ENCODE measurements at regions not wholly inside any gene's neighbourhood (a gene's known extent, or its start where the extent isn't known, plus 50 kb on each side); places are given as distances from the start of the nearest gene placed in this dataset.

DNA sequence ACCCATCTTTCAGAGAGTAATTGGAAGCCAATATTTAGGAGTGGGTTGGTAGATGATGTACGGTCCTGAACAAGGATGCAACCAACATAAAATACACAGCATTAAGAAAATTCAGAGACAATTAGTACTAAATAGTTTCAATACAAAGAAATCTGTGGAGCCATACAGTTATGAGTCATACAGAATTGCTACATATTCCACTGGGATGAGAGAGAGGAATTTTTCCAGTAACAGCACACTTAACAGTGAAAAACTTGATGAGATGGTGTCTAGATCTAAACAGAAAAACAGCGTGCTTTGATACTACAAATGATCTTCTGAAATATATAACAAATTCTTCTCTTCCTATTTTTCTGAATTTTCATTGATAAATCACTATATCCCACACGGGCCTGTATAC, 1999.3 kb upstream of the CDH9 start:
- Mint-ChIP-seq H3K4me1 (ENCODE audit: low read depth) (no peaks in the 10 kb centered on the region), H3K27ac (no peak overlapping the region), H3K4me3 (no peak overlapping the region), H3K9me3 (peaks cover 19% of the 10 kb centered on the region), H3K27me3 (no peaks in the 10 kb centered on the region), H3K36me3 (no peaks in the 10 kb centered on the region)
- ChIA-PET POLR2A (no interaction called here), CTCF (no interaction called here)
- intact Hi-C loops (cut with micrococcal nuclease): no loop called here
- DNase-seq: no peak

DNA sequence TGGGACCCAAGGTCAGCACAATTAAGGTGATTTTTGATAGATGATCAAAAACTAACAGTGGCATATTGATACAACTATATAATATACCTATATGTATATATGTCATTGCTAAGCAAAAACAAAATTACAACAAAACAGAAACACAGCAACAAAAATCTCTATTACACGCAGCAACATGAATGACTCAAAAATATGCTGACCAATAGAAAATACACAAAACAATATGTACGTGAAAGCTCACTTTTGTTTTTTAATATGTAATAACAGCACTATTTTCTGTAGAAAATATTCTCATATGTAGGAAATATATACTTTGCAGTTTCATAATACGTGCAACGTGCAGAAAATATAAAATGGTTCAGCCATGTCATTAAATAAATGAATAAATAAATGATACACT, 1985.7 kb upstream of the CDH9 start:
- ChIA-PET POLR2A (no interaction called here), CTCF (no interaction called here)
- Mint-ChIP-seq H3K4me3 (no peak overlapping the region), H3K36me3 (no peaks in the 10 kb centered on the region), H3K27ac (no peak overlapping the region), H3K4me1 (ENCODE audit: low read depth) (no peaks in the 10 kb centered on the region), H3K9me3 (peaks cover 20% of the 10 kb centered on the region), H3K27me3 (no peaks in the 10 kb centered on the region)
- DNase-seq: no peak
- intact Hi-C loops (cut with micrococcal nuclease): no loop called here

DNA sequence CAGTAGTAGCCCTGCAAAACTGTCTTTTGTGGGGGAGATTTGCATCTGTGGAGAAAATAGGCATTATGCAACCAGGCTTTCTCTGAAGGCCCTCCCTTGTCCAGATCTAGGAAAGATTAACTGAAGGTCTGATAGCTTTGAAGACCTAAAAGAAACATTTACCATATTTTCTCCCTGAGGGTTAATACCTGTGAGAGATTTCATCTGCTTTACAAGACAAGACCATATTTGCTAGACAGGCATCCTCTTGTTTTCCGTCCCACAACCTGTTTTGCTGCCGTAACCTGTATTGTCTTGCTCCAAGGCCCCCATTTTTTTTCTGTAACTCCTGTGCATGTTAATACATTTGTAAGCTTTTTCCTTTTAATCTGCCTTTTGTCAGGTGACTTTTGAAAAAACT, 1985.2 kb upstream of the CDH9 start:
- no peaks in the 10 kb centered on the region for H3K4me1 Mint-ChIP-seq (ENCODE audit: low read depth)
- intact Hi-C loops (cut with micrococcal nuclease): no loop called here
- ChIA-PET CTCF (no interaction called here), POLR2A (no interaction called here)
- no peak overlapping the region for H3K4me3 Mint-ChIP-seq
- no peaks in the 10 kb centered on the region for H3K27me3 Mint-ChIP-seq
- no peak for DNase-seq
- no peaks in the 10 kb centered on the region for H3K36me3 Mint-ChIP-seq
- peaks cover 20% of the 10 kb centered on the region for H3K9me3 Mint-ChIP-seq
- H3K27ac Mint-ChIP-seq: no peak overlapping the region

DNA sequence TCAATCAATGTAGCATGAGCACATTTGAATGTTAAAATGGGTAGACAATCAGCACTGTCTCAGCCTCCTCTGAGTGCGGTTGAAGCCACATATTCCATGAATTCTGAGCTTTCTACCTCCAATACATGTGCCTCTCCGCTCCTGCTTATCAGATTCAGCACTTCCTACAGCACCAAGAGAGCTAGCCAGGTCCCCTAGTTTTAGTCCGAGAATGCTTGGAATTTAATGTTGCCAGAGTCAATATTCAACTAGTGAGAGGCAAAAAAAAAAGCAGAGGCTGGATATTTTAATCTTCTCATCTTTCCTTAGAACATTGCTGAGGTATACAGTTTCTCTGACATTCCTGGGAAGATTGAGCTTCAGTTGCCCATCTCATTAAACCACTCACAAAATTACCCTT, 1979.1 kb upstream of the CDH9 start:
- H3K4me3 Mint-ChIP-seq: no peak overlapping the region

DNA sequence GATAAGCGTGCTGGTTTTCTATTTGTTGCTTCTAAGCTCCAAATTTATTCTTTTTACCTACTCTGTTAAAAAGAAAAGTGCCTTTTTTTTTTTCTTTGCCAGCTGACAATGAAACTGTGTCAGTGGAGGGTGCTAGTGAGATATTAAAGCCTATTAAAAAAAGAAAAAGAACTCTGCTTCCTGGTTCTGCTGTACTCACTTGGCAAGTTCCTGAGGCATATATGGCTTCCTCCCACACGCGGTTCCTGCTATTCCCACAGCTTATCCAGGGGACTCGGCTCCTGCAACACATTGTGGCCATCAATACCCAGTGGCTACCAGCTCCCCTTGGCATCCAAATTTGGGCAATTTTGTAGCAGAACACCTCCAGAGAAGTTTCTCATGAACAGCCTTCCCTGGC, 1977.7 kb upstream of the CDH9 start:
- Mint-ChIP-seq H3K36me3 (no peaks in the 10 kb centered on the region), H3K4me3 (no peak overlapping the region), H3K27ac (no peak overlapping the region), H3K27me3 (no peaks in the 10 kb centered on the region), H3K9me3 (peaks cover 4% of the 10 kb centered on the region), H3K4me1 (ENCODE audit: low read depth) (no peaks in the 10 kb centered on the region)
- CTCF ChIA-PET: no interaction called here
- POLR2A ChIA-PET: interaction anchor here (0.6 kb wide), 1 partner anchor 123 kb away, joined by 3 read pairs; no protein-coding TSS in a partner anchor
- DNase-seq: no peak
- intact Hi-C loops (cut with micrococcal nuclease): no loop called here

More for the DNA sequence above, 1979.1 kb upstream of the CDH9 start:
- no peak overlapping the region for H3K27ac Mint-ChIP-seq
- POLR2A ChIA-PET: no interaction called here
- H3K9me3 Mint-ChIP-seq: peaks cover 9% of the 10 kb centered on the region
- intact Hi-C loops (cut with micrococcal nuclease): no loop called here
- H3K36me3 Mint-ChIP-seq: no peaks in the 10 kb centered on the region
- no peak for DNase-seq
- no peaks in the 10 kb centered on the region for H3K4me1 Mint-ChIP-seq (ENCODE audit: low read depth)
- CTCF ChIA-PET: no interaction called here
- no peaks in the 10 kb centered on the region for H3K27me3 Mint-ChIP-seq

DNA sequence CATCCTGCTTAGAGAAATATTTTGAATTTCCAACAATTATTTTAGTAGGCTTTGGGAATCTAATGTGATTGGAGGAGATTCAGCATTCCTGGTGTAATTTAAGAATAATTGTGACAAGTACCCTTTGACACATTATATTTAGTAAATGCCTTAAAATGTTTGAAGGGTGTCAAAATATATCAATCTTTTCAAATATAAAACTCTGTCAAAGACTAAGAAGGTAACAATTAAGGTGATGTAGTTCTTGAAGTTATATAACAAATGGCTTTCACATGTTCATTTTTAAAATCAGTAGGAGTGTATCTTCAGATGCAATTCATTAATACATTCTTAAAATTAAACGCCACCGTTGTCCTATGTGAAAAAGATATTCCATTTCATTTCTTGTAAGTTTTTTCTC, 1977.1 kb upstream of the CDH9 start:
- ChIA-PET CTCF (no interaction called here), POLR2A (interaction anchor here (0.6 kb wide), 1 partner anchor 123 kb away, joined by 3 read pairs; no protein-coding TSS in a partner anchor)
- no peak overlapping the region for H3K27ac Mint-ChIP-seq
- intact Hi-C loops (cut with micrococcal nuclease): no loop called here
- H3K4me1 Mint-ChIP-seq (ENCODE audit: low read depth): no peaks in the 10 kb centered on the region
- no peak for DNase-seq
- no peak overlapping the region for H3K4me3 Mint-ChIP-seq
- H3K27me3 Mint-ChIP-seq: no peaks in the 10 kb centered on the region
- H3K9me3 Mint-ChIP-seq: peaks cover 4% of the 10 kb centered on the region
- no peaks in the 10 kb centered on the region for H3K36me3 Mint-ChIP-seq

DNA sequence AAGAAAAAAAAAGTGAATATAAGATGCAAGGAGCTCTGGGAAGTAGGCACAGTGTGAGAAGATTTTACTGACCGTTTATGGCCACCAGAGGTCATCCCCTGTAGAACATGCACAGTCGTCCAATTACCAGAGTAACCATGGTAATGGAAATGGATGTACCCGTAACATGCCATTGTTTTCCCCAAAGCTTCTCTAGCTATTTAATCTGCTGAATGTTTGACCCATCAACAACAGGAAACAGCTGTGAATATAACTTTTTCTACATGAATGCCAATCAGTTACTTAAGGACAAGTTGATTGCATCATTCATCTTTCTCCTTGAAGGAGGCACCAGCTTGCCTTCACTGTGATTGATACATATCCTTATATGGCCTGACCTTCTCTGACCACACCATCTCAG, 1967.0 kb upstream of the CDH9 start:
- POLR2A ChIA-PET: no interaction called here
- H3K27me3 Mint-ChIP-seq: no peaks in the 10 kb centered on the region
- no peaks in the 10 kb centered on the region for H3K36me3 Mint-ChIP-seq
- no peak for DNase-seq
- CTCF ChIA-PET: no interaction called here
- H3K4me3 Mint-ChIP-seq: no peak overlapping the region
- H3K4me1 Mint-ChIP-seq (ENCODE audit: low read depth): no peaks in the 10 kb centered on the region
- intact Hi-C loops (cut with micrococcal nuclease): no loop called here
- no peak overlapping the region for H3K27ac Mint-ChIP-seq
- peaks cover 8% of the 10 kb centered on the region for H3K9me3 Mint-ChIP-seq

DNA sequence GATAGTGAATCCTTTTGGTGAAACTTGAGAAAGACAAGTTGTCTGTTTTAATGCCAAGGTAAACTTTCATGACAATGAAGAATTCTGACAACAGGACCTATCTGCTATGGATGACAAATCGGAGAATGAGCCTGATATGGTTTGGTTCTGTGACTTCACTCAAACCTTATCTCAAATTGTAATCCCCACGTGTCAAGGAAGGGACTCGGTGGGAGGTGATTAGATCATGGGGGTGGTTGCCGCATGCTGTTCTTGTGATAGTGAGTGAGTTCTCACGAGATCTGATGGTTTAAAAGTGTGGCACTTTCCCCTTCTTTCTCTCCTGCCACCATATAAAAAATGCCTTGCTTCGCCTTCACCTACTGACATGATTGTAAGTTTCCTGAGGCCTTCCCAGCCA, 1964.1 kb upstream of the CDH9 start:
- no peaks in the 10 kb centered on the region for H3K4me1 Mint-ChIP-seq (ENCODE audit: low read depth)
- intact Hi-C loops (cut with micrococcal nuclease): no loop called here
- H3K4me3 Mint-ChIP-seq: no peak overlapping the region
- CTCF ChIA-PET: no interaction called here
- no peaks in the 10 kb centered on the region for H3K27me3 Mint-ChIP-seq
- no peak overlapping the region for H3K27ac Mint-ChIP-seq
- POLR2A ChIA-PET: no interaction called here
- no peak for DNase-seq
- H3K36me3 Mint-ChIP-seq: no peaks in the 10 kb centered on the region
- H3K9me3 Mint-ChIP-seq: peaks cover 5% of the 10 kb centered on the region

DNA sequence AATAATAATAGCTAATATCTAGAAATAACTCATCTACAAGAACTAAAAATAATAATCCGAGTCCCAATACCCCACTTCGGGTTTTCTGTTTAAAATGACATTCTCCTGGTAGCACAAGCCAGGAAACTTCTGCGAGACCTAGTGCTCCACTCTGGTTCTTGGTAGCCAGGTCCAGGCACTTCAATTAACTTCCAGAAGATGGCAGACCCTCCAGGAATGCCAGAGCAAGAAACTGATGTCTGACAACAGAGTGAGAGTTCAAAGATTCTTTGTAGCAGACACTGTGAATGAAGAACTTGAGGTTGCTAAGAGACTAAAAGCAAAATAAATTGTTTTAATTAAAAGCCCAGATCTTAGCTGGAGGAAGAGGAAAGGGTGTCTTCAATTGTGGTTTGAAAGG, 1963.3 kb upstream of the CDH9 start:
- H3K27me3 Mint-ChIP-seq: no peaks in the 10 kb centered on the region
- H3K27ac Mint-ChIP-seq: no peak overlapping the region
- no peak for DNase-seq
- peaks cover 7% of the 10 kb centered on the region for H3K9me3 Mint-ChIP-seq
- H3K4me3 Mint-ChIP-seq: no peak overlapping the region
- ChIA-PET POLR2A (no interaction called here), CTCF (no interaction called here)
- H3K36me3 Mint-ChIP-seq: no peaks in the 10 kb centered on the region
- H3K4me1 Mint-ChIP-seq (ENCODE audit: low read depth): no peaks in the 10 kb centered on the region
- intact Hi-C loops (cut with micrococcal nuclease): no loop called here

DNA sequence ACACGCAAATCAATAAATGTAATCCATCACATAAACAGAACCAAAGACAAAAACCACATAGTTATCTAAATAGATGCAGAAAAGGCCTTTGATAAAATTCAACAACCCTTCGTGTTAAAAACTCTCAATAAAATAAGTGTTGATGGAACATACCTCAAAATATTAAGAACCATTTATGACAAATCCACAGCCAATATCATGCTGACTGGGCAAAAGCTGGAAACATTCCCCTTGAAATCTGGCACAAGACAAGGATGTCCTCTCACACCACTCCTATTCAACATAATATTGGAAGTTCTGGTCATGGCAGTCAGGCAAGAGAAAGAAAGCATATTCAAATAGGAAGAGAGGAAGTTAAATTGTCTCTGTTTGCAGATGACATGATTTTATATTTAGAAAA, 1946.3 kb upstream of the CDH9 start:
- ChIA-PET CTCF (no interaction called here), POLR2A (no interaction called here)
- H3K27me3 Mint-ChIP-seq: no peaks in the 10 kb centered on the region
- no peak for DNase-seq
- no peaks in the 10 kb centered on the region for H3K36me3 Mint-ChIP-seq
- H3K9me3 Mint-ChIP-seq: peaks cover 32% of the 10 kb centered on the region
- no peak overlapping the region for H3K4me3 Mint-ChIP-seq
- no peak overlapping the region for H3K27ac Mint-ChIP-seq
- intact Hi-C loops (cut with micrococcal nuclease): no loop called here
- no peaks in the 10 kb centered on the region for H3K4me1 Mint-ChIP-seq (ENCODE audit: low read depth)

DNA sequence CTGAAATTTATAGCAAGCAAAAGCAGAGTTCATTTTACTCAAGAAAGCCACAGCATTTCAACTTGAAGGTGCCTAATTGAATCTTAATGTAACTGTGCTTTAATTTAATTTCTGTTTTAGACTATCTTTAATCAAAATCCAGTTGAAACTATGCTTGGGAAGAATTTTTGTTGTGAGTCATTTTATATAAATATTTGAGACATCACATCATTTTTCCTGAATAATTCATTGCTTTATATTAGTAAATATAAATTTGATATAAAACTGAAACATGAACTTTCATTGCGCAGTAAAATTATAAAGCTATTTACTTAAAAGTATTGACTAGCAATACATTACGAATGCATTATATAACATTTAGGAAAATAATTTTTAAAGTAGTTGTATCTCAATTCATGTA, 1937.1 kb upstream of the CDH9 start:
- Mint-ChIP-seq H3K27ac (no peak overlapping the region), H3K27me3 (no peaks in the 10 kb centered on the region), H3K9me3 (peaks cover 18% of the 10 kb centered on the region), H3K4me1 (ENCODE audit: low read depth) (no peaks in the 10 kb centered on the region), H3K36me3 (no peaks in the 10 kb centered on the region), H3K4me3 (no peak overlapping the region)
- POLR2A ChIA-PET: no interaction called here
- intact Hi-C loops (cut with micrococcal nuclease): no loop called here
- DNase-seq: no peak
- CTCF ChIA-PET: no interaction called here

DNA sequence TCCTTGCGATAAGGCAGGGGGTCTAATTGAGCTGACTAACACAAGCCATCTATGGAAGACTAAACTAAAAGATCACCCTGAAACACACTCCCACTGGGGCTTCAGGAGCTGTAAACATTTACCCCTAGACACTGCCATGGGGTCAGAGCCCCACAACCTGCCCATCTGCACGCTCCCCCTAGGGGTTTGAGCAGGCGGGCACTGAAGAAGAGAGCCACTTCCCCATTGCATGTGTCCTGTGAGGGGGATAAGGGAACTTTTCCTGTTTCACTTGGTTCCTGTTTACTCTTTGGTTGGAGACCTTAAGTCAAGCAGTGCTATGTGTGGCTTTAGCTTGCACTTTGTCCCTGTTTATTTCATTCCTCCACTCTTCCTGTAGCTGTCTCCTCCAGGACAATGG, 1929.5 kb upstream of the CDH9 start:
- peaks cover 3% of the 10 kb centered on the region for H3K9me3 Mint-ChIP-seq
- H3K27me3 Mint-ChIP-seq: no peaks in the 10 kb centered on the region
- no peaks in the 10 kb centered on the region for H3K36me3 Mint-ChIP-seq
- intact Hi-C loops (cut with micrococcal nuclease): no loop called here
- POLR2A ChIA-PET: no interaction called here
- no peaks in the 10 kb centered on the region for H3K4me1 Mint-ChIP-seq (ENCODE audit: low read depth)
- no peak for DNase-seq
- H3K27ac Mint-ChIP-seq: no peak overlapping the region
- H3K4me3 Mint-ChIP-seq: no peak overlapping the region
- CTCF ChIA-PET: interaction anchor here (0.6 kb wide), 1 partner anchor 323 kb away, joined by 3 read pairs; no protein-coding TSS in a partner anchor

DNA sequence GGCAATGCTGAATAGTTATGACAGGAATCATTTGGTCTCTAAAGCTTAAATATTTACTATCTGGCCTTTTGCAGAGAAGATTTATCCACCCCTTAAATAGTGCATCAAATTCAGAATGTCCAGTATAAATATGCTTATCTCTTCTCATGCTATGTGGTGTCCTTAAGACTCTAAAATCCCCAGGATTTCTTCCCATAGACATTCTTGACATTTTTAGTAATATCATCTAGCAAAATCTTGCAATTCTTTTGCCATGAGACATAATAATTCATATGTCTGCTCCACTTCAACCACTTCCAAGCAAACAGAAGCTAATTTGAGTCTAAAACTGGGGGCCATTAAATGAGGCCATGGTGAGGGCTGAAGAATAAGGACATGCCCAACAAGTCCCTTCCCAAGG, 1923.4 kb upstream of the CDH9 start:
- POLR2A ChIA-PET: no interaction called here
- Mint-ChIP-seq H3K27me3 (no peaks in the 10 kb centered on the region), H3K9me3 (peaks cover 8% of the 10 kb centered on the region), H3K27ac (no peak overlapping the region), H3K4me1 (ENCODE audit: low read depth) (no peaks in the 10 kb centered on the region), H3K36me3 (no peaks in the 10 kb centered on the region), H3K4me3 (no peak overlapping the region)
- CTCF ChIA-PET: no interaction called here
- DNase-seq: no peak
- intact Hi-C loops (cut with micrococcal nuclease): no loop called here

DNA sequence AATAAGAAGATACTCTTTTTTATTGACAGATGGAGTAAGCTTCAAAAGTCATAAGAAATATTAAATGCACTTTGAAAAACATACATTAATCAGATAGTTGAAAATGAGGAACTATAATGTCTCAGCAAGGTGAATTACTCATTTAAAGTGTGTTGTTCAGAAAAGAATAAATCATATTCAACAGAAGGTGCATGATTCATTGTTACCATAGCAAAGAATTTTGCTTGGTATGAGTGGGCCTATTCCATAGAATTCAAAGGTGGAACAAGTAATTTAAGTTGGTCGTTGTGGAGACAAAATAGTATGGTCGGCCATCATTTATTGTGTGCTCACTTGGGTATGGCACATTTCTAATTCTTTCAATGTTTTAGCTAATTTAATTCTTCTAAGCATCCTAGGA, 1920.2 kb upstream of the CDH9 start:
- CTCF ChIA-PET: no interaction called here
- no peak for DNase-seq
- POLR2A ChIA-PET: no interaction called here
- no peaks in the 10 kb centered on the region for H3K4me1 Mint-ChIP-seq (ENCODE audit: low read depth)
- H3K36me3 Mint-ChIP-seq: no peaks in the 10 kb centered on the region
- no peak overlapping the region for H3K27ac Mint-ChIP-seq
- intact Hi-C loops (cut with micrococcal nuclease): no loop called here
- no peak overlapping the region for H3K4me3 Mint-ChIP-seq
- no peaks in the 10 kb centered on the region for H3K27me3 Mint-ChIP-seq
- H3K9me3 Mint-ChIP-seq: peaks cover 10% of the 10 kb centered on the region

Measured in activated CD4-positive, alpha-beta memory T cell treated with anti-CD3 and anti-CD28 coated beads for 36 hours (primary cell).